Astrocyte of the cerebellum (primary cell): ENCODE measurements at regions not wholly inside any gene's neighbourhood (a gene's known extent, or its start where the extent isn't known, plus 50 kb on each side); places are given as distances from the start of the nearest gene placed in this dataset.
"Not testable (repeated sequence)": the region's sequence is repeated elsewhere in the genome, so short reads cannot be mapped to it uniquely, and the experiment has no call there.

Source experiments
- DNase-seq: peaks from one replicate; pipeline ENCODE4 v3.0.0-alpha.2; 2011; ENCODE audit warnings: low read depth
- H3K4me3 ChIP-seq: 2 replicates; pipeline ENCODE4 v1.5.1; 2011; ENCODE audit warnings: mild to moderate bottlenecking, low read depth, low read length, moderate library complexity
- in situ Hi-C: cut with HindIII; loops from 2 replicates; pipeline ENCODE4 v1.10.0; 2017; ENCODE audit warnings: low sequenced_read_pairs
- TF ChIP-seq, protein P1 (sequence below): IDR thresholded peaks from 2 replicates; pipeline ENCODE4 v1.5.1; 2012; ENCODE audit warnings: low read length, low read depth, moderate library complexity, mild to moderate bottlenecking; ENCODE audit errors: missing control alignments

DNA sequence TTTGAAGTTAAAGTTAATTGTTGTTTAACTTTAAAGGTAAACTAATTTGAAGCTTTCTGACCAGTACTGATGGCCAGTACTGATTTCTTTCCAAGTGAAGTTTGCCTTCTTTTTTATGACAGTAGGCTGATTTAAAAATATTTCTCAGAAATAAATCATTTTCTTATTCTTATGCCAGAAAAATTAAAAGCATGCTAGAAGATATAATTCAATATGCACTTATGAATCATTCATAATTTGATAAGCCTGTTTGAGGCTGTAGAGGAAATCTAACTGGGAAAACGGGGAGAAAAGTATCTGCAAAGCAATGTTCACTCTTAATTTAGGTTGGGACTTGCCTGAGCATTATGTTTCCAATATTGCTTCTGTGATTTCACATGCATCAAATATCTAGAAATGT is 1112.0 kb upstream of the INTU start:
- TF ChIP-seq, protein P1, sequence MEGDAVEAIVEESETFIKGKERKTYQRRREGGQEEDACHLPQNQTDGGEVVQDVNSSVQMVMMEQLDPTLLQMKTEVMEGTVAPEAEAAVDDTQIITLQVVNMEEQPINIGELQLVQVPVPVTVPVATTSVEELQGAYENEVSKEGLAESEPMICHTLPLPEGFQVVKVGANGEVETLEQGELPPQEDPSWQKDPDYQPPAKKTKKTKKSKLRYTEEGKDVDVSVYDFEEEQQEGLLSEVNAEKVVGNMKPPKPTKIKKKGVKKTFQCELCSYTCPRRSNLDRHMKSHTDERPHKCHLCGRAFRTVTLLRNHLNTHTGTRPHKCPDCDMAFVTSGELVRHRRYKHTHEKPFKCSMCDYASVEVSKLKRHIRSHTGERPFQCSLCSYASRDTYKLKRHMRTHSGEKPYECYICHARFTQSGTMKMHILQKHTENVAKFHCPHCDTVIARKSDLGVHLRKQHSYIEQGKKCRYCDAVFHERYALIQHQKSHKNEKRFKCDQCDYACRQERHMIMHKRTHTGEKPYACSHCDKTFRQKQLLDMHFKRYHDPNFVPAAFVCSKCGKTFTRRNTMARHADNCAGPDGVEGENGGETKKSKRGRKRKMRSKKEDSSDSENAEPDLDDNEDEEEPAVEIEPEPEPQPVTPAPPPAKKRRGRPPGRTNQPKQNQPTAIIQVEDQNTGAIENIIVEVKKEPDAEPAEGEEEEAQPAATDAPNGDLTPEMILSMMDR = no peak
- no peak for DNase-seq
- in situ Hi-C loops = no loop called here
- H3K4me3 ChIP-seq = no peak overlapping the region

DNA sequence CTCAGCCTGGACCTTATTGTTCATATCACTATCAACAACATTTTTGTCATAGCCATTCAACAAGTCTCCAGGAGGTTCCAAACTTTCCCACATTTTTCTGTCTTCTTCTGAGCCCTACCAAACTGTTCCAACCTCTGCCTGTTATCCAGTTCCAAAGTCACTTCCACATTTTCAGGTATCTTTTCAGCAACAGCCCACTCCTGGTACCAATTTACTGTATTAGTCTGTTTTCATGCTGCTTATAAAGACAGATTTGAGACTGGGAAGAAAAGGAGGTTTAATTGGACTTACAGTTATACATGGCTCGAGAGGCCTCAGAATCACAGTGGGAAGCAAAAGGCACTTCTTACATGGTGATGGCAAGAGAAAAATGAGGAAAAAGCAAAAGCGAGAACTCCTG is 1107.4 kb upstream of the INTU start:
- H3K4me3 ChIP-seq, DNase-seq, in situ Hi-C loops: not testable (repeated sequence)

DNA sequence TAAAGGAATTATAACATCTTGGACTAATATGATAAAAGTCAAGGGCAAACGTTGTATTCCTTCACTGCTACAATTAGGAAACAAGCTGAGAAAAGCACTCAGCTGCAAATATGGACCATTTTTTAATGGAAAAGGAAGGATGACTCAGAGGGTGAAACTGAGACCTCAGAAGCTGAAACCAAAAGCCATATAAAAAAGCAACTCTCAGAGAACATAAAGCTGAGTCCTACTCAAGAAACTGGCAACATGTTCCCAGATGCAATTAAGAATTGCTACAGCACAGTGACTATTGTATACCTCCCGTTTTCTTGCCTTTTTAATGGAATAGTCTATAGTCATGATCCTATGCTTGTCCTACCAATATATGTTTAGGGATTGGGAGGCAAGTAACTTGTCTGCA is 1106.4 kb upstream of the INTU start:
- TF ChIP-seq, protein P1 = no peak
- no peak overlapping the region for H3K4me3 ChIP-seq
- DNase-seq = no peak
- in situ Hi-C loops = no loop called here

DNA sequence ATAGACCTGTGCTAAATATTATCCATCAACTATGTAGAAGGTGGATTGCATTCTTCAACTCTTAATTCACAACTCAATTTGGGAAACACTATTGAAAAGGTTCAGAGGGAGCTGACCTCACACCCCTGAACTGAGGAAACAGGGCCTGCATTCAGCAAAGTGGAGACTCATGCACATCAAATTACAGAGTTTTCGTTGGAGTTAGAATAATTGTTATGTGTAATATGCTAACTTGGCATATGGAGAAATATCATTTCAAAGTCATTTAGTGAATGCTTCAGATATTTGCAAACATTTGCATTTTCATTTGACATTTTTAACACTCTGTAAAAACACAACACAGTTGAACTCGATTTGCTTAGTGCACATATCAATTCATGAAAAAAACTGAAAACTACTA is 1102.8 kb upstream of the INTU start:
- TF ChIP-seq, protein P1 = no peak
- in situ Hi-C loops = no loop called here

DNA sequence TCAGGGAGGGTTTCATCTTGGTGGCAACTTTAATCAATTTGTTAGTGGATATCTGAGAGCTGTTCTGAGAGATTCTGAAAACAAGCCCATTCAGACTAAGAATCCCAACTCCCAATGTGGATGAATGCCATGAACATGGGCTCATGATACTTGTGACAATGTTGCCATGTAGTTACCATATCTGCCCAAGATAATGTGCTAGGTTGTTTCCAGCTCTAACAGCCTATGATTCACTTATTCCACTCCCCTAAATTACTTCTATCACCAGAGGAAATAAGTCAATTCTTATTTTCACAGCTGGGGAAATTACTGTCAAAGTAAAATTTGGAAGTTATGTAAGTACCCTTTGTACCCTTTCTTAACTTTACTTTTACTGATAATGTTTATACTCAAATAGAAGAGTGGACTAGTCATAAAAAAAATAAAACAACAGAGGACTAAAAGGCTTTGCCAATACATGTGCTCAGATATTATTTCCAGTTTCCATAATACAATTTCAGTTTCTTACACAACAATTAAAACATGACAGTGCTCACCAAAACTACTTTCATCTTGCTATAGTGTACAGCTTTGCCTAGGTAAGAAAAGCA is 1101.7 kb upstream of the INTU start:
- DNase-seq = no peak
- TF ChIP-seq, protein P1 = no peak
- H3K4me3 ChIP-seq = no peak overlapping the region
- in situ Hi-C loops = no loop called here

More for the DNA sequence above, 1102.8 kb upstream of the INTU start:
- H3K4me3 ChIP-seq = no peak overlapping the region
- DNase-seq = no peak

DNA sequence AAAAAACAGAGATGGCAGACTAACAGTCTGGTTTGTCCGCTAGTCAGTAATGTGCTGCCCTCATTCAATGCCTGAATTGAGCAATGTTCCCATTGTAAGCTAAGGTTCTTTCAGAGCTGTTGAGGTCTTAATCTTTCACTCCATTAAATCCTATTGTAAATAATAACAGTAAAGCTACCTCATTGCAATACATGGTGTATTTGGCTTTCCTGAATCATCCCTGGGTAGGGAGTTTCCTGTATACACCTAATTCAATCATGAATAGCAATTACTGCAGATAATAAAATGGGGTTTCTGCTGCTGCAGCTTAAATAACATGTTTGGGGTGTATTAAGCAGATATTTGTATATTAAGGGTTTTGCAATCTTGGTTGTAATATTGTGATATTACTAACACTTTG is 1100.2 kb upstream of the INTU start:
- DNase-seq = no peak
- TF ChIP-seq, protein P1 = no peak

DNA sequence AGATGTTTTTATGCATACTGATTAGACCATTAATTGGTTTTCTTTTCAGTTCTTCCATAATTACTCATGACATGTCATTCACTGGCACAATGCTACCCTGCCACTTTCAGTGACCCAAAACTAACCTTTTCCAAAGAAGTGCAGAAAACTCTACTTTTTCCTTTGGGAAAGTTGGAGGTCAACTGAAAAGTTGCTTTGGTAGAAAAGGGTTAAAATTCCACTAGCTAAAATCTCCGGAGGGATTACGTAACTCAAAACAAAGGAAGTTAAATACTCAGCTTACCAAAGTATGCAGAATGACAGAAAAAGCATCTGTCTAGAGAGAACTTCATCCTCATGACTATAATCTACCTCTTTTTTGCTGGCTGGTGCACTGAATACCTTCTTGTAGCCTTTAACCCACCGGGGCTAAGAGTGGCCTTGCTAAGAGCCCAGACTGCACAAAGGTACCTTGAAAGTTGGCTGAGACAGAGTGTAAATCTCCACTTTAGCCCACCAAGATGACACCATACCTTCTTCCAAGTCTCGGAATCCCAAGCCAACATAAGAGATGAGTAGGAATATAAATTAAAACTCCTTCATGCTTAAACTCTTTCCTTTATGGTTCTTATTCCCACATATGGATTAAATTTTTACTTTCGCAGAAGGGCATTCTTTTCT is 1099.5 kb upstream of the INTU start:
- in situ Hi-C loops = no loop called here
- TF ChIP-seq, protein P1 = no peak
- no peak overlapping the region for H3K4me3 ChIP-seq
- DNase-seq = peak; percentile 6

More for the DNA sequence above, 1100.2 kb upstream of the INTU start:
- in situ Hi-C loops = no loop called here
- no peak overlapping the region for H3K4me3 ChIP-seq
